ENCODE measurements at regions not wholly inside any gene's neighbourhood (a gene's known extent, or its start where the extent isn't known, plus 50 kb on each side); places are given as distances from the start of the nearest gene placed in this dataset.

GRCh38 chr16:56087626-56088025 is 103.7 kb upstream of the GNAO1 start:
- no peak for DNase-seq

DNA sequence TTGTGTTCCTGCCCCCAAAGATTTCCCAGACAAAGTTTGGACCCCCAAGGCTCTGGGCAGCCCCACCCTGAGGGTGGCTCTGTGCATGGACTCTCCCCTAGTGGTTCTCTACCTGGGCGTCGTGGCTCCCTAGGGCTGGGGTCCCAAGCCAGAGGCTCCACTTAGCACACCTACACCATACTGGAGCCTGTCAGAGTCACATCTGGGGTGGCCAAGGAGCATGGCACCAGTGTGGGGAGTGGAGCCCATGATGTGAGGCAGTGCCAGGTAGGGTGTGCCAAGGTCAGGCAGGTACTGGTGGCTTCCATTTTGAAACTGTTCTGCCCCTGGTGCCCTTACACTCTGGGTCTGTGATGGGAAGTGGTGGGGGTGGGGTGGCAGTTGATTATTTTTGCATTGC is 109.9 kb upstream of the GNAO1 start:
- no peak for DNase-seq

GRCh38 chr16:56075732-56076388 is 115.4 kb upstream of the GNAO1 start:
- no peak for DNase-seq

DNA sequence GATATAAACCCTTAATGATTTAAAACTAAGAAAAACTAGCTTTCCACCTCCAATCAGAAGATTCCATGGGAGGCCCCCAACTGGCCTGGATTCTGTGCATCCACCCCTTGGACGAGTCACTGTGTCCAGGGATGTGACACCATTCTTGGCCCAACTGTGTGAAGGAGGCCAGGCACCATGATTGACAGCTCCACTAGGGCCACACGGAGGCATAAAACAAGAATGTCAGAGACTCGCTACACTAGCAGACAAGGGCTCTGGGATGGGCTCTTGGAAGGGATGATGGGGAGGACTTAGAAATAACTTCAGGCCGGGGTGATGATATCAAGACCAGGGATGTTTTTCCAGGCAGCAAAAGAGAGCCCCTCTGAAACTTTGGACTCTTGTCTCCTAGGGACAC is 117.8 kb upstream of the GNAO1 start:
- DNase-seq = no peak

- DNase-seq = no peak
These were observed 119.2 kb upstream of the GNAO1 start for GRCh38 chr16:56072096-56072495.

DNA sequence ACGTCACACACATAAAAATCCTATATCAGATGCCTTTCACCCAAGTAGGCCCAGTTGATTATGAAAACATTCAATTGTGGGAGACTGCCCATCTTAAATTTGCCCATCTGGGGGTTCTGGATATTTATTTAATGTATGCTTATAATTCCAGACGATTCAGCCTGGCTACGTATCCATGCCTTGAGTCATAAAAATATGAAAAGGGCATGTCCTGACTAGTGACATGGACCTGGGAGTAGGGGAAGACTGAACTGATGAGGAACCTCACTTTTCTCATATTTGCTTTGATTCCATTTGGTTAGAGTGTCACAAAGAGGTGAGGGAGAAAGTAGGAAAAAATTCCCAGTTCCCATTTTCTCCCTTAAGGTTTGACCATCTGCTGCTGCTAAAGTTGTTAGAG is 122.5 kb upstream of the GNAO1 start:
- no peak for DNase-seq

DNA sequence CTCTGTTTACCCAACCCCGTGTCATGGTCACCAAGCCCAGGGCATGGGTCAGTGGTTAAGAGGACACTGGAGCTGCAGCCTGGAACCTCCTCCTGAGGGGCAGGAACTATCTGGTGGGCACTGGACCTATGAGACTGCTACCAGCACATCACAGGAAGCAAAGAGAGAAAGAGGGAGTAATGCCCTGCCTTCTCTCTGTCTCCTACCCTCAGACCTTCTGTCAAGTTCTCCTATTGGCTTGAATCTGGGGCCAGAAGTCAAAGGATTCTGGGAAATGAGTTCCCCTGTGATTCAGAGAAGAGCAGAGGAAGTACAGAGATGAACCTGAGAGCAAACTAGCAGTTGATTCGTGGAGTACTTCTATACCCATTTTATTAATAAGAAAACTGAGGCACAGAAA is 123.0 kb upstream of the GNAO1 start:
- DNase-seq = no peak

- no peak for DNase-seq
These were observed 123.9 kb upstream of the GNAO1 start for GRCh38 chr16:56067406-56067805.

- DNase-seq = no peak
These were observed 124.7 kb upstream of the GNAO1 start for GRCh38 chr16:56066617-56067016.

- DNase-seq = no peak
These were observed 128.2 kb upstream of the GNAO1 start for GRCh38 chr16:56063111-56063510.

- DNase-seq = no peak
These were observed 134.1 kb upstream of the GNAO1 start for GRCh38 chr16:56057151-56057550.

DNA sequence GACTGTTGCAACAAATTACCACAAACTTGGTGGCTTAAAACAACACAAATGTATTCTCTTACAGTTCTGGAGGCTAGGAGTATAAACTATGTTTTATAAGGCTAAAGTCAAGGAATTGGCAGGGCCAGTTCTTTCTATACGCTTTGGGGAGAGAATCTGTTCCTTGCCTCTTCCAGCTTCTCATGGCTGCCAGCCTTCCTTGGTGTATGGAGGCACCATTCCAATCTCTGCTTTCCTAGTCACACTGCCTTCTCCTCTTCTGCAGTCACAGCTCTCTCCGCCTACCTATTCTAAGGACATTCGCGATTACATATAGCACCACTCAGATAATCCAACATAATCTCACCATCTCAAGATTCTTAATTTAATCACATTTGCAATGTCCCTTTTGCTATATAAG is 140.4 kb upstream of the GNAO1 start:
- no peak for DNase-seq

DNA sequence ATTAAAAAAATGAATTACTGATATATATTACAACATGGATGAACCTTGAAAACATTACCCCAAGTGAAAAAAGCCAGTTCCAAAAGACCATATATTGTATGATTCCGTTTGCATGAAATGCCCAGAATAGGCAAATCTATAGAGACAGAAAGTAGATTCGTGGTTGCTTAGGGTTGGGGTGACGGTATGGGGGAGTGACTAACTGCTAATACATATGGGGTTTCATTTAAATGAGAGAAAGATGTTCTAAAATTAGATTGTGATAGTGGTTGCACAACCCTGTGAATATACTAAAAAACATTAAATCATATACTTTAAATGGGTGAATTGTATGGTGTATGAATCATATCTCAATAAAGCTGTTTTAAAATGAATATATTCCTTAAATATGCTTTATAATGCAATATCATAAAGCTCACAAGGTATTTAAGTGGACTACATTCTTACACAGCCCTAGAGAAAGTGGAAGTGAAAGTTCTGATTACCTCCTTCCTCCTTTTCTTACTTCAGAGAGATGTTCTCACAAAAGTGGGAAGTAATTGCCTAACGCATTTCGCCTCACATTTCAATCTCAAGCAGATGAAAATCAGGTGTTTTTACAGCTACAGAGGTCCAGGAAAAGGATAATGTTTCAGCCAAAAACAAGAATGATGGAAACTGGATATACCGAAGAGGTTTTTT is 142.7 kb upstream of the GNAO1 start:
- no peak for DNase-seq

DNA sequence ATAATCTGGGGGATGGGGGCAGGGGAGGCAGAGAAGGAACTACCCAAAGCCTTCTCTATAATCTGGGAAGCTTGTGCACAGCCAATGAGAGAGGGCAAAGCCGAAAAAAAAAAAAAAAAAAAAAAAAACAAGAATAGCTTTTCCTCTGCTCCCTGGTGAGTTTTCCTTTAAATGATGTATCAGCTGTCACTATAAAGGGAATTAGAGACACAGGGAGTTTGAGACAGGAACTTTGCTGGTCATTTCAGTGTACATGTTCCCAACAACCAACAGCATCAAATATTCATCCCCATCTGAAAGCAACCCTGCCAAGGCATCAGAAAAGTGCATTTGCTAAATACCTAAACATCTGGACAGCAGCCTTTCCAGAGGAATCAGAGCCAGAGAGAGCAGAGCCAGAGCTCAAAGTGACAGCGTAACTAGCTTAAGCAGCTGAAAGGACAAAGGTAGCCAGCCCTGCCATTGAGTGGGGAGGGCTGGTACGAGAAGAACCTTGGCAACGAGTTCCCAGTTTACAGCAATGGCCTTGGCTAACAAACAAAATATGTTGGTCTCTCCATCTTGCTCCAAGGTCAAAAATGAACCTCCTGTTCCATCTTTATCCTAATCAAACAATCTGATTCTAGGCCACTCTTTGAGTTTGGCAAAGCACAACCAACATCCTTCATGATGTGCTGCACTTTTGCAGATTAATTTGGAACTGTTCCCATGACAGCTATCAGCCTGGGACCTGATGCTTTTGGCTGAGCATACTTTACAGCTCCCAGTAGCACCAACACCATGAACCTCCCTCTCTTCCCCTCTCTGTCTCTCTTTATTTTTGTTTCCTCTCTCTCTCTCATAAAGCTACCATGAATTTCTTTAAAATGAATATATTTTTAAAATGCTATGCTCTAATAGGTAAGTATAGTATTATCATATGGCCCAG is 143.7 kb upstream of the GNAO1 start:
- no peak for DNase-seq

DNA sequence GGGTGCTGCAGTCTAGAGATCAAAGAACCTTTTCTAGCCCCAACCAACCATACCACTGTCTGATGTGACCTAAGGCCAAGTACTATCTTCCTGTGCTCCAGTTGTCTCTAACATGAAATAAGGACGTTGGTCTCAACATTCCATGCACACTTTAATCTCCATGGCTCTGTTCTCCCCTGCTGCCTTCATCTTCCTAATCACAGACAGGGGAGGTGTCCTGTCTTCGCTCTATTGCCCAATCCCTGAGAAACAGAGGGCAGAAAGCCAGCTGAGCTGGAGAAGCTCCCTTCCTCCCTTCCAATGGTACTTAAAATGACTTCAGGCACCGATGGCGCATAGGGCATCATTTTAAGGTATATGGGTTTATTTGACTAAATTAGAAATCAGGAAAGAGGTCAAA is 148.9 kb upstream of the GNAO1 start:
- no peak for DNase-seq

DNA sequence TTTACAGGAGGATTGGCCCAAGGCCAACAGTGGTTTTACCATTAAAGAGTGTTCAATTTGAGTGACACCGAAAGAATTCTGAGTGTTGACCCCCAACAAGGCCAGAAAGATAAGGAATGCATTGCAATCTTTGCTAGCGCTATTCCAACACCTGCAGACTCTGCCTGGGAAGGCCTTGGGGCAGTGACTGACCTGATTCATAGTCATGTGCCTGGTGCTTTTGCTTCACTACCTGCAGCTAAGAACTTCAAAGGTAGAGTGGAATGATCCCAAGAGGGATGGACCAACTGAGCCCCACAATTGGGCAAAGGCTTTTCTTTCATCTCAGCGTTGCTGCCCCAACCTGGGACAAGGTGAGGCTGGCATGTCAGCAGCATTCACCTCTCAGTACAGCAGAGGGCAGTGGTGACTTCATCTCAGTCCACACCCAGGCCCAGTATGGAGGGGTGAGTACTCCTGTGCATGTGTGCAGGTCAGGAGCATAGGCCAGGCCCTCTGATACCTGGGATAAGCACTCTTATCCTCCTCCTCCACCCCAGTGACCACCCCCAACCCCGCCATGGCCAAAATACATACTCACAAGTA is 149.6 kb upstream of the GNAO1 start:
- peak; percentile 32 to 51 for DNase-seq

DNA sequence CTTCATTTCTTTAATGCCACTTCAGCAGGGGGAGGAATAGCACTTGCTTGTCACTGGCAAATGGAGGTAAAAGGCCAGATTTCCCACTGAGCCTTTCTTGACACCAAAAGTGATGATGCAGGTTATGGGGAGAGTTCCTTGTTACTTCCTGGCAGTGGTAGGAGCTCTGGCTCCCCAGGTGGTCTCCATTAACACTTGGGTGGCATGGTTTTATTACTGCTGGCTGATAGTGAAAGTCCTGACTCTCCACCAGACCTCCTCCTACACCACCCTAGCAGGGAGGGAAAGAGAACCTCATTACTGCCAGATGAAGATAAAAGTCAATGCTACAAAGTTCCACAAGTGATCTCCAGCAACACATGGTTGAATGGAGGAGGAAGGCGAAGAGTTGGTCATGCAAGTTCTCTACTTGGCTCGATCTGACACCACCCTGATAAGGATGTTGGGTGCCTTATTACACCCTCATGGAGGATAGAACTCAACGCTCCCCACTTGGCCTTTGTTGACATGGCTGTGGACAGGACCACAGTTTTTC is 152.7 kb upstream of the GNAO1 start:
- DNase-seq = no peak

GRCh38 chr16:56032072-56032471 is 156.9 kb upstream of the CES5A start:
- DNase-seq = no peak

- DNase-seq = no peak
These were observed 153.9 kb upstream of the CES5A start for GRCh38 chr16:56029026-56029425.

DNA sequence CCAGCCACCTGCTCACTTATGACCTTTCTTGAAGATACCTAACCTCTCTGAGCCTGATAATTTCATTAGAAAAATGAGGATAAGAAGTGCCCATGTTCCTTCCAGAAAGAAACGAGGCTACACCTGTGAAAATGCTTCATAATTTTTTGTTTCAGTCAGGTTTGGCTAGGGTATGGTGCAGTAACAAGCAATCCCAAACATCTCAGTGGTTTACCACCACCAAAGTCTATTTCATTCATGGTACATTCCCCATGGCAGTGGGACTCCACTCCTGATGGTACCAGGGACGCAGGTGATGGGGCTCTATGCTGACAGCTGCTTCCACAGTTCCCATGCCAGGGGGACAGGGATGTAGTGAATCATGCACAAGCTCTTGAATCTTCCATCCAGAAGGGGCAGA is 147.6 kb upstream of the CES5A start:
- no peak for DNase-seq

GRCh38 chr16:56019274-56019673 is 144.1 kb upstream of the CES5A start:
- no peak for DNase-seq

DNA sequence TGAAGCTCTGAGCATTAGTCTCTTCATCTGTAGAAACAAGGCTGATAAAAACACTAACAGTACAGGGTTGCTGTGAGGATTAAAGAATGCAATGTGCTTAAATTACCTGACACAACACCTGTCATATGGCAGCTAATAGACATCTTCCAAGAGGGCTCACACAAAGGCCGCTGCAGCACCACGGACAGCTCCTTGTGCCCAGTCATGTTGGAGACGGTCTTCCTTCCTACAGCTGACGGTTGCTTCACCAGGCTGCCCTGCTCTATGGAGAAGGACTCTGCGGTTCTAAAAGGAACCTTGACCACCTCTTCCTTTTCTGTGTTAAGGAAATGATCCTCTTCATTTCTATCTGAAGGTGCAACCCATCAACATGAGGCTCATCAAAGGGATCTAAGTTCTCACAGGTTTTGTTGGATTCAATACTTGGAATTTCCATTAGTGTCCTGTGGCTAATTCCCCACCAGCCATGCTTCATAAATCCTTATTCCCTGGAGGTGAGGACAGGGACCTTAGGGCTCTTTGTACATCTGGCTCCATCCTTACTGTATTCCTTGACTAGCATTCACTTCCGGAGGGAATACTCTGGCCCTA is 138.9 kb upstream of the CES5A start:
- no peak for DNase-seq

- no peak for DNase-seq
These were observed 137.3 kb upstream of the CES5A start for GRCh38 chr16:56012482-56012811.

Data from SHP77 (cell line).